PC-9 (cell line): ENCODE measurements at regions not wholly inside any gene's neighbourhood (a gene's known extent, or its start where the extent isn't known, plus 50 kb on each side); places are given as distances from the start of the nearest gene placed in this dataset.

Source experiments
- CTCF ChIP-seq: fragments of 200-600 bp; sonication (generic); conservative IDR thresholded peaks from 2 replicates; pipeline ENCODE4 v1.6.1; 2017; ENCODE audit warnings: mixed run types, antibody characterized with exemption, mild to moderate bottlenecking, moderate library complexity
- EZH2 ChIP-seq: fragments of 200-600 bp; sonication (generic); IDR thresholded peaks from 2 replicates; pipeline ENCODE4 v1.8.0; 2017; ENCODE audit warnings: antibody characterized with exemption, low read depth

- TF ChIP-seq CTCF (no peak), EZH2 (no peak)
These were observed 160.7 kb upstream of the RFC3 start for GRCh38 chr13:33657274-33657673.
